ENCODE measurements at regions not wholly inside any gene's neighbourhood (a gene's known extent, or its start where the extent isn't known, plus 50 kb on each side); places are given as distances from the start of the nearest gene placed in this dataset.

DNA sequence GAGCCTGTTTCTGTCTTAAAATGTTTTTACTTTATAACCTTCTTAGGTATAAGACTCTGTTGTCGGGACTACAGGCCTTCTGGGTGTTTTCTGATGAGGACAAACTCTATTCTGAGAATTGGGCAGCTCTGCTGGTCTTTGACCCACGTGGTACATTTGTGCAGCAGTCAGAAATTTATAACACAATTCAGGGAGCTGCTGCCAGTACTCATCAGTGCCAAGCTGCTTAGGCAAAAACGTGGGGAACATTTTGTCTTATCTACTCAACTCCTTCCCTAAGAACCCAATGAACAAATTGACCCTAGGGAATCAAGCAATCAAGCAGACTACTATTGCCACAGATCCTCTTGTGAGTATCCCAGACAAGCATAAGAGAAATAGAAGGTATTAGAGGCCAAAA is 180.7 kb upstream of the PDZRN3 start:
- no peak overlapping the region for H4K5ac ChIP-seq (ENCODE audit: insufficient read length, low read depth, low read length)
- H3T11ph ChIP-seq (ENCODE audit: low read length): no peak overlapping the region
- no peak overlapping the region for H3K14ac ChIP-seq (ENCODE audit: insufficient read depth, low read length)
- no peak overlapping the region for H2BK120ac ChIP-seq (ENCODE audit: low read depth, low read length, poor library complexity, severe bottlenecking)
- Mint-ChIP-seq H3K4me3 (no peak overlapping the region), H3K27ac (no peak overlapping the region), H3K27me3 (ENCODE audit: low read depth) (peaks cover under 1% of the 10 kb centered on the region; the same call in 1 of the 2 replicates), H3K4me1 (peaks cover 5 to 11% of the 10 kb centered on the region in 2 experiments), H3K9me3 (no peaks in the 10 kb centered on the region; a peak in 1 of 5 replicates), H3K36me3 (ENCODE audit: insufficient read depth in 1 of 3, low read depth in 3 of 3) (no peaks in the 10 kb centered on the region; a peak in 1 of 7 replicates)
- H2BK20ac ChIP-seq (ENCODE audit: low read depth, low read length, poor library complexity, severe bottlenecking): no peak overlapping the region
- no peaks in the 10 kb centered on the region for H3K27me3 ChIP-seq (ENCODE audit: insufficient read depth, low read length)
- no peak overlapping the region for H3K9ac ChIP-seq (ENCODE audit: extremely low read depth, insufficient read length, low read length)
- H4K8ac ChIP-seq (replicated peaks; ENCODE audit: insufficient read length, low read depth, low read length): no peak overlapping the region
- H3K4me2 ChIP-seq (ENCODE audit: insufficient read depth, insufficient read length, low read length): no peak overlapping the region
- H3K56ac ChIP-seq (ENCODE audit: insufficient read length, low read depth, low read length): no peak overlapping the region
- no peak overlapping the region for H3K27ac ChIP-seq (ENCODE audit: insufficient read length, low read depth, low read length)
- no peaks in the 10 kb centered on the region for H3K79me1 ChIP-seq (ENCODE audit: insufficient read depth, low read depth, low read length, poor library complexity, severe bottlenecking)
- H3K79me2 ChIP-seq (ENCODE audit: insufficient read depth, low read length): no peaks in the 10 kb centered on the region
- H2BK5ac ChIP-seq (ENCODE audit: insufficient read length, low read length): no peak overlapping the region
- WGBS (ENCODE audit: extremely low coverage, insufficient read length, low lambda C conversion rate): no CpG with 5 or more reads among the region's 3 CpGs
- no peak for DNase-seq
- H3K4me1 ChIP-seq (ENCODE audit: insufficient read depth, low read length): no peaks in the 10 kb centered on the region
- H2BK12ac ChIP-seq (ENCODE audit: insufficient read length, low read depth, low read length): no peak overlapping the region
- H2AFZ ChIP-seq (ENCODE audit: low read length): no peak overlapping the region
- H4K91ac ChIP-seq (ENCODE audit: insufficient read length, low read depth, low read length): no peak overlapping the region
- no peak overlapping the region for H3K23ac ChIP-seq (ENCODE audit: insufficient read length, low read depth, low read length)
- H4K20me1 ChIP-seq (ENCODE audit: control insufficient read depth, insufficient read depth, insufficient read length): no peaks in the 10 kb centered on the region
- no peaks in the 10 kb centered on the region for H3K23me2 ChIP-seq (ENCODE audit: insufficient read length, low read depth, low read length, poor library complexity, severe bottlenecking)
- no peak overlapping the region for H3K18ac ChIP-seq (ENCODE audit: insufficient read length, low read depth, low read length)
- no peak overlapping the region for H2BK15ac ChIP-seq (ENCODE audit: low read depth, low read length)
- H3K9me3 ChIP-seq (ENCODE audit: control insufficient read depth, low read depth, low read length): no peaks in the 10 kb centered on the region
- no peak overlapping the region for H2AK5ac ChIP-seq (ENCODE audit: insufficient read length, low read length)
- TF ChIP-seq, protein P1, sequence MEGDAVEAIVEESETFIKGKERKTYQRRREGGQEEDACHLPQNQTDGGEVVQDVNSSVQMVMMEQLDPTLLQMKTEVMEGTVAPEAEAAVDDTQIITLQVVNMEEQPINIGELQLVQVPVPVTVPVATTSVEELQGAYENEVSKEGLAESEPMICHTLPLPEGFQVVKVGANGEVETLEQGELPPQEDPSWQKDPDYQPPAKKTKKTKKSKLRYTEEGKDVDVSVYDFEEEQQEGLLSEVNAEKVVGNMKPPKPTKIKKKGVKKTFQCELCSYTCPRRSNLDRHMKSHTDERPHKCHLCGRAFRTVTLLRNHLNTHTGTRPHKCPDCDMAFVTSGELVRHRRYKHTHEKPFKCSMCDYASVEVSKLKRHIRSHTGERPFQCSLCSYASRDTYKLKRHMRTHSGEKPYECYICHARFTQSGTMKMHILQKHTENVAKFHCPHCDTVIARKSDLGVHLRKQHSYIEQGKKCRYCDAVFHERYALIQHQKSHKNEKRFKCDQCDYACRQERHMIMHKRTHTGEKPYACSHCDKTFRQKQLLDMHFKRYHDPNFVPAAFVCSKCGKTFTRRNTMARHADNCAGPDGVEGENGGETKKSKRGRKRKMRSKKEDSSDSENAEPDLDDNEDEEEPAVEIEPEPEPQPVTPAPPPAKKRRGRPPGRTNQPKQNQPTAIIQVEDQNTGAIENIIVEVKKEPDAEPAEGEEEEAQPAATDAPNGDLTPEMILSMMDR (conservative IDR thresholded peaks at IDR 0.05): no peak
- no peak overlapping the region for H3K4ac ChIP-seq (ENCODE audit: low read depth, low read length)

Data from H9 (cell line).